ENCODE measurements at regions not wholly inside any gene's neighbourhood (a gene's known extent, or its start where the extent isn't known, plus 50 kb on each side); places are given as distances from the start of the nearest gene placed in this dataset.

DNA sequence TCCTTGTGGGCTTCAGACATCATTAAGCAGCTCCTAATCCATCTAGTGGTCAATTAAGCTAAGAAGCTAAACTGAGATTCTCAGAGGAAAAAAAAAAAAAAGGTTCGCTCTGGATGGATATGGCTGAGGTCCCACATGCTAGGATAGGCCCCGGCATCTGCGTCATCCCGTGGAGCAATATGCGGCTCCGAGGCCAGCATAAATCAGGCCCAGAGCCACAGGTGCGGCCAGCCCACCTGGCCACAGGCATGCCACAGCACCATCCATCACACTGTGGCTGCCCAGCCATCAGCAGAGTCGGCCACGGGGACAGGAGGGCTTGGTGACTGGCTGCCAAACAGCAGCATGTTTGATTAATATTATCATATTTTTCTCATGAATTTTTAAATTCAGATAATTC, 106.9 kb upstream of the TIAM1 start:
- H3K27me3 Mint-ChIP-seq (ENCODE audit: low read depth): no peaks in the 10 kb centered on the region
- DNase-seq (ENCODE audit: low spot score): no peak
- no peak overlapping the region for H3K4me3 Mint-ChIP-seq (ENCODE audit: unreplicated experiment)
- H3K9me3 Mint-ChIP-seq (ENCODE audit: low read depth): peaks cover 6% of the 10 kb centered on the region
- peaks cover 5% of the 10 kb centered on the region for H3K4me1 Mint-ChIP-seq (ENCODE audit: low read depth)
- no peaks in the 10 kb centered on the region for H3K36me3 Mint-ChIP-seq (ENCODE audit: low read depth)
- no peak for TF ChIP-seq CTCF (IDR thresholded peaks at IDR 0.05)
- H3K27ac Mint-ChIP-seq (ENCODE audit: unreplicated experiment): no peak overlapping the region

GRCh38 chr21:31449921-31450535, 106.0 kb upstream of the TIAM1 start:
- Mint-ChIP-seq H3K27me3 (ENCODE audit: low read depth) (no peaks in the 10 kb centered on the region), H3K4me3 (ENCODE audit: unreplicated experiment) (no peak overlapping the region), H3K27ac (ENCODE audit: unreplicated experiment) (no peak overlapping the region), H3K9me3 (ENCODE audit: low read depth) (peaks cover 6% of the 10 kb centered on the region), H3K36me3 (ENCODE audit: low read depth) (no peaks in the 10 kb centered on the region), H3K4me1 (ENCODE audit: low read depth) (peaks cover 5% of the 10 kb centered on the region)
- no peak for TF ChIP-seq CTCF (IDR thresholded peaks at IDR 0.05)
- no peak for DNase-seq (ENCODE audit: low spot score)

GRCh38 chr21:31448496-31448895, 104.4 kb upstream of the TIAM1 start:
- Mint-ChIP-seq H3K4me3 (ENCODE audit: unreplicated experiment) (no peak overlapping the region), H3K27ac (ENCODE audit: unreplicated experiment) (no peak overlapping the region), H3K9me3 (ENCODE audit: low read depth) (peaks cover 6% of the 10 kb centered on the region), H3K4me1 (ENCODE audit: low read depth) (peaks cover 5% of the 10 kb centered on the region), H3K27me3 (ENCODE audit: low read depth) (no peaks in the 10 kb centered on the region), H3K36me3 (ENCODE audit: low read depth) (no peaks in the 10 kb centered on the region)
- TF ChIP-seq CTCF (IDR thresholded peaks at IDR 0.05): no peak
- no peak for DNase-seq (ENCODE audit: low spot score)

- TF ChIP-seq CTCF (IDR thresholded peaks at IDR 0.05): no peak
- no peaks in the 10 kb centered on the region for H3K36me3 Mint-ChIP-seq (ENCODE audit: low read depth)
- no peaks in the 10 kb centered on the region for H3K27me3 Mint-ChIP-seq (ENCODE audit: low read depth)
- no peak overlapping the region for H3K27ac Mint-ChIP-seq (ENCODE audit: unreplicated experiment)
- no peak overlapping the region for H3K4me3 Mint-ChIP-seq (ENCODE audit: unreplicated experiment)
- H3K4me1 Mint-ChIP-seq (ENCODE audit: low read depth): peaks cover 5% of the 10 kb centered on the region
- no peak for DNase-seq (ENCODE audit: low spot score)
- H3K9me3 Mint-ChIP-seq (ENCODE audit: low read depth): no peaks in the 10 kb centered on the region
Measured at GRCh38 chr21:31447505-31447904, 103.4 kb upstream of the TIAM1 start.

DNA sequence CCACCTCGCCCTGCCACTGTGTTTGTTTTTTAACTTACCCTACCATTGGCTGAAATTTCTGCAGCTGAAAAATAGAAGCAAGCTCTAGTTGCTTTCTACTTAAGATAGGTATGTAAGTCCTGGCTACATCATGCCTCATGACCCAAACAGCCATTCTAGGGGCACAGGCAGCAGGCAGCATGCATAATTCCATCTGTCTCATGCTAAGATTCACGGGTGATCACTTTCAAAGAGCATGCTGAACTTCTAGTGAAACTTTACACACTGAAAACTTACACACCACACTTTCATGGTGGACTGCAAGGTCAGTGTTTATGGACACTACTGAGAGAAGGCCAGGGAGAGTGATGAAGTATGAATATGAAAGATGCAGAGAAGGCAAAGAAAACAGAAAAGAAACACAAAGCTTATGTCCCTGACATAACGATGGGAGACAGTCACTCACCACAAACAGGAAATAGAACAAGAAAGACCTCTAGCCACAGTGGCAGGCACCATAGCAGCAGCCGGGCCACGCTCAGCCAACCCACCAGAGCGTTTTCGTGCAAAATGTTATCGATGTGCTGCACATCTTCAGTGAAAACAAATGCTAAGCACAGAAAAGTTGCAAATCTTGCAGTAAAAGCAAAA, 102.3 kb upstream of the TIAM1 start:
- H3K27ac Mint-ChIP-seq (ENCODE audit: unreplicated experiment): no peak overlapping the region
- H3K4me1 Mint-ChIP-seq (ENCODE audit: low read depth): peaks cover 5% of the 10 kb centered on the region
- no peak for TF ChIP-seq CTCF (IDR thresholded peaks at IDR 0.05)
- H3K27me3 Mint-ChIP-seq (ENCODE audit: low read depth): no peaks in the 10 kb centered on the region
- no peaks in the 10 kb centered on the region for H3K9me3 Mint-ChIP-seq (ENCODE audit: low read depth)
- no peak for DNase-seq (ENCODE audit: low spot score)
- no peak overlapping the region for H3K4me3 Mint-ChIP-seq (ENCODE audit: unreplicated experiment)
- H3K36me3 Mint-ChIP-seq (ENCODE audit: low read depth): no peaks in the 10 kb centered on the region

All from chondrocyte (in vitro differentiated cells).